Colon (tissue), 2 donors: ENCODE measurements at regions not wholly inside any gene's neighbourhood (a gene's known extent, or its start where the extent isn't known, plus 50 kb on each side); places are given as distances from the start of the nearest gene placed in this dataset.

Source experiments
- FAIRE-seq: peaks from 2 replicates; lab custom pipeline; 2012; peaks lifted over from hg19 to GRCh38; lab: Jason Lieb, UNC
- donor health status: control.
- donor health status: control.

- no peak for FAIRE-seq
Measured at GRCh38 chr3:81965696-81966095, 204.3 kb upstream of the GBE1 start.

- FAIRE-seq: no peak
Measured at GRCh38 chr3:81962396-81962795, 201.0 kb upstream of the GBE1 start.

GRCh38 chr3:81958972-81959640 lies 197.7 kb upstream of the GBE1 start:
- FAIRE-seq: no peak

GRCh38 chr3:81955878-81956277 lies 194.4 kb upstream of the GBE1 start:
- no peak for FAIRE-seq

GRCh38 chr3:81953111-81953510 lies 191.7 kb upstream of the GBE1 start:
- FAIRE-seq: no peak

GRCh38 chr3:81952141-81952540 lies 190.7 kb upstream of the GBE1 start:
- FAIRE-seq: no peak

- no peak for FAIRE-seq
Measured at GRCh38 chr3:81951636-81952035, 190.2 kb upstream of the GBE1 start.

- no peak for FAIRE-seq
Measured at GRCh38 chr3:81951106-81951505, 189.7 kb upstream of the GBE1 start.

- FAIRE-seq: no peak
Measured at GRCh38 chr3:81947359-81947758, 185.9 kb upstream of the GBE1 start.

GRCh38 chr3:81938681-81939080 lies 177.2 kb upstream of the GBE1 start:
- no peak for FAIRE-seq

- FAIRE-seq: no peak
Measured at GRCh38 chr3:81936817-81937216, 175.4 kb upstream of the GBE1 start.

GRCh38 chr3:81932681-81933080 lies 171.2 kb upstream of the GBE1 start:
- FAIRE-seq: no peak

GRCh38 chr3:81931265-81932251 lies 170.1 kb upstream of the GBE1 start:
- FAIRE-seq: no peak

- no peak for FAIRE-seq
Measured at GRCh38 chr3:81929697-81930096, 168.3 kb upstream of the GBE1 start.

GRCh38 chr3:81927811-81928210 lies 166.4 kb upstream of the GBE1 start:
- no peak for FAIRE-seq

GRCh38 chr3:81925385-81925784 lies 163.9 kb upstream of the GBE1 start:
- no peak for FAIRE-seq

GRCh38 chr3:81923038-81923437 lies 161.6 kb upstream of the GBE1 start:
- FAIRE-seq: no peak

GRCh38 chr3:81922404-81922803 lies 161.0 kb upstream of the GBE1 start:
- FAIRE-seq: no peak

GRCh38 chr3:81920816-81921215 lies 159.4 kb upstream of the GBE1 start:
- FAIRE-seq: no peak

GRCh38 chr3:81916890-81917289 lies 155.4 kb upstream of the GBE1 start:
- FAIRE-seq: no peak

GRCh38 chr3:81913886-81914663 lies 152.6 kb upstream of the GBE1 start:
- FAIRE-seq: no peak

GRCh38 chr3:81911221-81911620 lies 149.8 kb upstream of the GBE1 start:
- no peak for FAIRE-seq
